ENCODE measurements at regions not wholly inside any gene's neighbourhood (a gene's known extent, or its start where the extent isn't known, plus 50 kb on each side); places are given as distances from the start of the nearest gene placed in this dataset.

GRCh38 chr18:66742832-66743231, 138.9 kb upstream of the CDH19 start:
- Histone ChIP-seq H3K27me3 (ENCODE audit: control insufficient read depth, low read length) (no peaks in the 10 kb centered on the region), H3K9me2 (replicated peaks; ENCODE audit: control insufficient read depth, low read length) (no peaks in the 10 kb centered on the region), H3K9me3 (ENCODE audit: control insufficient read depth, insufficient read depth, low read length) (no peaks in the 10 kb centered on the region), H3F3A (ENCODE audit: control insufficient read depth, insufficient read depth) (no peaks in the 10 kb centered on the region), H3K4me1 (ENCODE audit: control insufficient read depth, low read length) (no peaks in the 10 kb centered on the region), H4K20me1 (ENCODE audit: control insufficient read depth, insufficient read depth, low read depth, low read length) (no peaks in the 10 kb centered on the region), H3K4me3 (ENCODE audit: low read length) (no peak overlapping the region), H3K4me2 (ENCODE audit: low read length) (no peak overlapping the region), H3K36me3 (ENCODE audit: control insufficient read depth, low read length) (no peaks in the 10 kb centered on the region), H3K79me2 (ENCODE audit: control insufficient read depth, low read length) (no peaks in the 10 kb centered on the region), H3K27ac (ENCODE audit: low read depth, low read length) (no peak overlapping the region)
- TF ChIP-seq CTCF (IDR thresholded peaks at IDR 0.05; ENCODE audit: low read depth, low read length, poor library complexity, severe bottlenecking) (no peak), EZH2phosphoT487 (IDR thresholded peaks at IDR 0.05; ENCODE audit: borderline replicate concordance, low read length) (no peak)

- no peaks in the 10 kb centered on the region for H3K9me3 ChIP-seq (ENCODE audit: control insufficient read depth, insufficient read depth, low read length)
- no peaks in the 10 kb centered on the region for H3K79me2 ChIP-seq (ENCODE audit: control insufficient read depth, low read length)
- TF ChIP-seq CTCF (IDR thresholded peaks at IDR 0.05; ENCODE audit: low read depth, low read length, poor library complexity, severe bottlenecking) (no peak), EZH2phosphoT487 (IDR thresholded peaks at IDR 0.05; ENCODE audit: borderline replicate concordance, low read length) (no peak)
- H3F3A ChIP-seq (ENCODE audit: control insufficient read depth, insufficient read depth): no peaks in the 10 kb centered on the region
- no peaks in the 10 kb centered on the region for H3K4me1 ChIP-seq (ENCODE audit: control insufficient read depth, low read length)
- no peak overlapping the region for H3K4me3 ChIP-seq (ENCODE audit: low read length)
- H3K27ac ChIP-seq (ENCODE audit: low read depth, low read length): no peak overlapping the region
- H3K4me2 ChIP-seq (ENCODE audit: low read length): no peak overlapping the region
- no peaks in the 10 kb centered on the region for H3K9me2 ChIP-seq (replicated peaks; ENCODE audit: control insufficient read depth, low read length)
- no peaks in the 10 kb centered on the region for H4K20me1 ChIP-seq (ENCODE audit: control insufficient read depth, insufficient read depth, low read depth, low read length)
- H3K27me3 ChIP-seq (ENCODE audit: control insufficient read depth, low read length): no peaks in the 10 kb centered on the region
- no peaks in the 10 kb centered on the region for H3K36me3 ChIP-seq (ENCODE audit: control insufficient read depth, low read length)
Observed at GRCh38 chr18:66735933-66736332, 132.0 kb upstream of the CDH19 start.

- Histone ChIP-seq H3K4me3 (ENCODE audit: low read length) (no peak overlapping the region), H3K4me1 (ENCODE audit: control insufficient read depth, low read length) (no peaks in the 10 kb centered on the region), H3K27me3 (ENCODE audit: control insufficient read depth, low read length) (no peaks in the 10 kb centered on the region), H3K9me3 (ENCODE audit: control insufficient read depth, insufficient read depth, low read length) (no peaks in the 10 kb centered on the region), H4K20me1 (ENCODE audit: control insufficient read depth, insufficient read depth, low read depth, low read length) (no peaks in the 10 kb centered on the region), H3K4me2 (ENCODE audit: low read length) (no peak overlapping the region), H3K9me2 (replicated peaks; ENCODE audit: control insufficient read depth, low read length) (no peaks in the 10 kb centered on the region), H3K36me3 (ENCODE audit: control insufficient read depth, low read length) (no peaks in the 10 kb centered on the region), H3K27ac (ENCODE audit: low read depth, low read length) (no peak overlapping the region), H3K79me2 (ENCODE audit: control insufficient read depth, low read length) (no peaks in the 10 kb centered on the region), H3F3A (ENCODE audit: control insufficient read depth, insufficient read depth) (no peaks in the 10 kb centered on the region)
- no peak for TF ChIP-seq EZH2phosphoT487 (IDR thresholded peaks at IDR 0.05; ENCODE audit: borderline replicate concordance, low read length)
- no peak for TF ChIP-seq CTCF (IDR thresholded peaks at IDR 0.05; ENCODE audit: low read depth, low read length, poor library complexity, severe bottlenecking)
Observed at GRCh38 chr18:66734451-66734850, 130.6 kb upstream of the CDH19 start.

- no peaks in the 10 kb centered on the region for H3K36me3 ChIP-seq (ENCODE audit: control insufficient read depth, low read length)
- TF ChIP-seq EZH2phosphoT487 (IDR thresholded peaks at IDR 0.05; ENCODE audit: borderline replicate concordance, low read length) (no peak), CTCF (IDR thresholded peaks at IDR 0.05; ENCODE audit: low read depth, low read length, poor library complexity, severe bottlenecking) (no peak)
- no peaks in the 10 kb centered on the region for H3K79me2 ChIP-seq (ENCODE audit: control insufficient read depth, low read length)
- no peak overlapping the region for H3K4me3 ChIP-seq (ENCODE audit: low read length)
- no peaks in the 10 kb centered on the region for H4K20me1 ChIP-seq (ENCODE audit: control insufficient read depth, insufficient read depth, low read depth, low read length)
- no peaks in the 10 kb centered on the region for H3K4me1 ChIP-seq (ENCODE audit: control insufficient read depth, low read length)
- no peaks in the 10 kb centered on the region for H3K9me2 ChIP-seq (replicated peaks; ENCODE audit: control insufficient read depth, low read length)
- H3K4me2 ChIP-seq (ENCODE audit: low read length): no peak overlapping the region
- no peak overlapping the region for H3K27ac ChIP-seq (ENCODE audit: low read depth, low read length)
- H3K9me3 ChIP-seq (ENCODE audit: control insufficient read depth, insufficient read depth, low read length): no peaks in the 10 kb centered on the region
- H3F3A ChIP-seq (ENCODE audit: control insufficient read depth, insufficient read depth): no peaks in the 10 kb centered on the region
- H3K27me3 ChIP-seq (ENCODE audit: control insufficient read depth, low read length): no peaks in the 10 kb centered on the region
Observed at GRCh38 chr18:66731890-66732289, 128.0 kb upstream of the CDH19 start.
